ENCODE measurements at regions not wholly inside any gene's neighbourhood (a gene's known extent, or its start where the extent isn't known, plus 50 kb on each side); places are given as distances from the start of the nearest gene placed in this dataset.

DNA sequence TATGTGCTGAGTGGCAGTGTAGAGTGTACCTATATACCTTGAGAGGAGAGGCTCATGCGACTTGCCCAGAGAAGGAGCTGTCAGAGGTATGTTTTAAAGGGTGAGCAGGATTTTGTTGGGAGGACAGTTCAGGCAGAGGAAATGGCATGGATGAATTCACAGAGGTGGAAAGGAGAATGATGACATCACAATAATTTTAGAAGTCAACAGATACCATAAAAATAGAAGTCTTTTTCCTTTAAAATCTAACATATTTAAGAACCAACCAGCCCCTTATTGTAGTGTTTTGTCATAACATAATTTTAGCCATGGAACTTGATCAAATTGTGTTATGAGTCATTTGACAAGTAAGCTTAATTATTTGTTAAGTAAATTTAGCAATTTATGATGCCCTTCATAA, 538.1 kb upstream of the GYPC start:
- TF ChIP-seq, protein P1, sequence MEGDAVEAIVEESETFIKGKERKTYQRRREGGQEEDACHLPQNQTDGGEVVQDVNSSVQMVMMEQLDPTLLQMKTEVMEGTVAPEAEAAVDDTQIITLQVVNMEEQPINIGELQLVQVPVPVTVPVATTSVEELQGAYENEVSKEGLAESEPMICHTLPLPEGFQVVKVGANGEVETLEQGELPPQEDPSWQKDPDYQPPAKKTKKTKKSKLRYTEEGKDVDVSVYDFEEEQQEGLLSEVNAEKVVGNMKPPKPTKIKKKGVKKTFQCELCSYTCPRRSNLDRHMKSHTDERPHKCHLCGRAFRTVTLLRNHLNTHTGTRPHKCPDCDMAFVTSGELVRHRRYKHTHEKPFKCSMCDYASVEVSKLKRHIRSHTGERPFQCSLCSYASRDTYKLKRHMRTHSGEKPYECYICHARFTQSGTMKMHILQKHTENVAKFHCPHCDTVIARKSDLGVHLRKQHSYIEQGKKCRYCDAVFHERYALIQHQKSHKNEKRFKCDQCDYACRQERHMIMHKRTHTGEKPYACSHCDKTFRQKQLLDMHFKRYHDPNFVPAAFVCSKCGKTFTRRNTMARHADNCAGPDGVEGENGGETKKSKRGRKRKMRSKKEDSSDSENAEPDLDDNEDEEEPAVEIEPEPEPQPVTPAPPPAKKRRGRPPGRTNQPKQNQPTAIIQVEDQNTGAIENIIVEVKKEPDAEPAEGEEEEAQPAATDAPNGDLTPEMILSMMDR (conservative IDR thresholded peaks at IDR 0.05; ENCODE audit: low read depth, low read length) = no peak
- TF ChIP-seq EZH2 (IDR thresholded peaks at IDR 0.05; ENCODE audit: borderline replicate concordance, low read depth, low read length, poor library complexity, severe bottlenecking) = no peak
